Panc1 (cell line): ENCODE measurements at regions not wholly inside any gene's neighbourhood (a gene's known extent, or its start where the extent isn't known, plus 50 kb on each side); places are given as distances from the start of the nearest gene placed in this dataset.

Experiments used
- ATAC-seq: fragments of 200-7000 bp; cut with Tn5 transposase; 2 replicates; pipeline ENCODE4 v1.9.1; 2020; ENCODE audit warnings: mild to moderate bottlenecking, moderate library complexity
- BruUV-seq: library from RNA; stranded (reverse); fragments of 400-500 nt; replicated peaks from 2 replicates; lab custom pipeline; 2021; lab: Mats Ljungman, UMichigan
- CTCF ChIA-PET: fragments of 300-600 bp; sonication (Branson Sonifier 250); formaldehyde crosslinking; loops from one replicate; lab custom pipeline; 2022; ENCODE audit warnings: antibody characterized with exemption; lab: Charles Lee
- POLR2A ChIA-PET: fragments of 300-600 bp; sonication (Branson Sonifier 250); formaldehyde crosslinking; loops from one replicate; lab custom pipeline; 2022; ENCODE audit warnings: antibody characterized with exemption; lab: Charles Lee
- DNase-seq: peaks from one replicate; pipeline ENCODE4 v3.0.0-alpha.2; 2010; ENCODE audit warnings: low read depth, low spot score
- H3K27ac ChIP-seq: 2 replicates; pipeline ENCODE4 v1.5.1; 2011; ENCODE audit warnings: mild to moderate bottlenecking, low read length, inconsistent platforms
- H3K27me3 ChIP-seq: fragments of 200-500 bp; sonication (Bioruptor generic); 2 replicates; pipeline ENCODE4 v1.6.0; 2014; ENCODE audit warnings: low read length, inconsistent platforms; ENCODE audit not compliant: control insufficient read depth, insufficient read depth
- H3K36me3 ChIP-seq: fragments of 200-500 bp; sonication (Bioruptor generic); 2 replicates; pipeline ENCODE4 v1.5.1; 2014; ENCODE audit warnings: inconsistent platforms, mild to moderate bottlenecking, low read length, moderate library complexity; ENCODE audit not compliant: control insufficient read depth, insufficient read depth
- H3K4me1 ChIP-seq: 2 replicates; pipeline ENCODE4 v1.5.1; 2011; ENCODE audit warnings: inconsistent platforms, mild to moderate bottlenecking, low read length, moderate library complexity; ENCODE audit not compliant: control insufficient read depth, insufficient read depth
- H3K4me3 ChIP-seq, 2 experiments: 2 replicates each; pipeline ENCODE4 v1.5.1; 2011 to 2012; ENCODE audit warnings: low read depth in 2 of 2, low read length in 2 of 2, mild to moderate bottlenecking in 2 of 2, inconsistent platforms in 1 of 2, moderate library complexity in 1 of 2
- H3K9me3 ChIP-seq: fragments of 200-500 bp; sonication (Bioruptor generic); 2 replicates; pipeline ENCODE4 v1.5.1; 2014; ENCODE audit warnings: low read depth, mild to moderate bottlenecking, inconsistent platforms, low read length, moderate library complexity; ENCODE audit not compliant: control insufficient read depth, insufficient read depth
- CTCF ChIP-seq: fragments of 450-650 bp; IDR thresholded peaks from 2 replicates; pipeline ENCODE4 v1.5.1; 2017; ENCODE audit warnings: mild to moderate bottlenecking
- POLR2AphosphoS5 ChIP-seq: IDR thresholded peaks from 2 replicates; pipeline ENCODE4 v1.6.1; 2012; ENCODE audit warnings: mild to moderate bottlenecking, low read depth, low read length, moderate library complexity
- REST ChIP-seq, 2 experiments: IDR thresholded peaks; 2 replicates each; pipeline ENCODE4 v1.6.1; 2011 to 2012; ENCODE audit warnings: low read depth in 2 of 2, control low read depth in 1 of 2, low read length in 1 of 2, mild to moderate bottlenecking in 1 of 2, moderate library complexity in 1 of 2; ENCODE audit not compliant: insufficient read depth in 1 of 2
- SIN3A ChIP-seq: IDR thresholded peaks from 2 replicates; pipeline ENCODE4 v1.6.1; 2012; ENCODE audit warnings: low read depth, mild to moderate bottlenecking, low read length, moderate library complexity, borderline replicate concordance; ENCODE audit not compliant: insufficient read depth
- TCF7L2 ChIP-seq: IDR thresholded peaks from 2 replicates; pipeline ENCODE4 v1.6.1; 2011; ENCODE audit warnings: mild to moderate bottlenecking, low read depth, low read length, inconsistent platforms
- in situ Hi-C: cut with HindIII; loops from 2 replicates; pipeline ENCODE4 v1.10.0; 2016; ENCODE audit warnings: low sequenced_read_pairs, low pct_unique_long_range_greater_than_20kb
- intact Hi-C: fragments of 100-400 bp; cut with micrococcal nuclease; formaldehyde crosslinking; loops from one replicate; pipeline ENCODE4 v1.10.0; 2022; ENCODE audit not compliant: unreplicated experiment

GRCh38 chr1:219833214-219833815, 95.0 kb downstream of the SLC30A10 start:
- CTCF ChIA-PET, result interaction anchor here (0.5 kb wide), 1 partner anchor 71 kb away, joined by 6 read pairs; no protein-coding TSS in a partner anchor
- H3K4me3 ChIP-seq, result no peak overlapping the region
- no peaks in the 10 kb centered on the region for H3K36me3 ChIP-seq
- no peak for DNase-seq
- peaks cover 15% of the 10 kb centered on the region; the same call in 1 of the 2 replicates for H3K27me3 ChIP-seq
- H3K9me3 ChIP-seq, result no peaks in the 10 kb centered on the region
- no peaks in the 10 kb centered on the region for H3K4me1 ChIP-seq
- no TSS peak for BruUV-seq
- in situ Hi-C loops (no loop called here), intact Hi-C loops (loop anchor here (10.0 kb wide), 1 partner anchor 121 kb away; no protein-coding TSS in a partner anchor)
- H3K27ac ChIP-seq, result no peak overlapping the region
- TF ChIP-seq REST (IDR thresholded peaks at IDR 0.05; ENCODE audit: insufficient read depth in 1 of 2, low read depth in 2 of 2, low read length in 1 of 2), result no peak
- POLR2A ChIA-PET, result no interaction called here
- ATAC-seq, result no peak

GRCh38 chr1:219826290-219826689, 102.1 kb downstream of the SLC30A10 start:
- BruUV-seq, result no TSS peak
- no peak for DNase-seq
- no peaks in the 10 kb centered on the region for H3K4me1 ChIP-seq
- CTCF ChIA-PET, result no interaction called here
- no peaks in the 10 kb centered on the region; the same call in 1 of the 2 replicates for H3K27me3 ChIP-seq
- no peaks in the 10 kb centered on the region for H3K36me3 ChIP-seq
- POLR2A ChIA-PET, result no interaction called here
- no peaks in the 10 kb centered on the region for H3K9me3 ChIP-seq
- H3K4me3 ChIP-seq, result no peak overlapping the region
- intact Hi-C loops, result no loop called here
- no peak for TF ChIP-seq TCF7L2
- no peak for TF ChIP-seq SIN3A
- ATAC-seq, result no peak
- in situ Hi-C loops, result no loop called here
- H3K27ac ChIP-seq, result no peak overlapping the region

GRCh38 chr1:219825355-219825754, 103.0 kb downstream of the SLC30A10 start:
- in situ Hi-C loops (no loop called here), intact Hi-C loops (no loop called here)
- ChIA-PET POLR2A (no interaction called here), CTCF (no interaction called here)
- ATAC-seq, result no peak
- TF ChIP-seq REST (IDR thresholded peaks at IDR 0.05; ENCODE audit: insufficient read depth in 1 of 2, low read depth in 2 of 2, low read length in 1 of 2) (no peak), TCF7L2 (no peak), CTCF (no peak), POLR2AphosphoS5 (no peak), SIN3A (no peak)
- no peaks in the 10 kb centered on the region for H3K4me1 ChIP-seq
- H3K9me3 ChIP-seq, result no peaks in the 10 kb centered on the region
- no peaks in the 10 kb centered on the region for H3K36me3 ChIP-seq
- no peak for DNase-seq
- H3K27me3 ChIP-seq, result no peaks in the 10 kb centered on the region; the same call in 1 of the 2 replicates
- H3K27ac ChIP-seq, result no peak overlapping the region
- no TSS peak for BruUV-seq
- H3K4me3 ChIP-seq, result no peak overlapping the region
